Osteocyte (in vitro differentiated cells): ENCODE measurements at regions not wholly inside any gene's neighbourhood (a gene's known extent, or its start where the extent isn't known, plus 50 kb on each side); places are given as distances from the start of the nearest gene placed in this dataset.

ENCODE experiments used
- DNase-seq: peaks from one replicate; pipeline ENCODE4 v3.0.0; 2021; ENCODE audit warnings: mixed read lengths; ENCODE audit not compliant: unreplicated experiment; ENCODE audit errors: extremely low spot score
- H3K27ac Mint-ChIP-seq: one replicate; pipeline ENCODE4 v1.8.0; 2021; ENCODE audit warnings: mild to moderate bottlenecking, mixed read lengths; ENCODE audit not compliant: unreplicated experiment
- H3K27me3 Mint-ChIP-seq: one replicate; pipeline ENCODE4 v1.8.0; 2021; ENCODE audit warnings: mixed read lengths; ENCODE audit not compliant: unreplicated experiment
- H3K36me3 Mint-ChIP-seq: one replicate; pipeline ENCODE4 v1.8.0; 2021; ENCODE audit warnings: mixed read lengths; ENCODE audit not compliant: unreplicated experiment
- H3K4me1 Mint-ChIP-seq: one replicate; pipeline ENCODE4 v1.8.0; 2021; ENCODE audit warnings: mixed read lengths; ENCODE audit not compliant: unreplicated experiment
- H3K4me3 Mint-ChIP-seq: one replicate; pipeline ENCODE4 v1.8.0; 2021; ENCODE audit warnings: mild to moderate bottlenecking, moderate library complexity, mixed read lengths; ENCODE audit not compliant: unreplicated experiment
- H3K9me3 Mint-ChIP-seq: one replicate; pipeline ENCODE4 v1.8.0; 2021; ENCODE audit warnings: mixed read lengths; ENCODE audit not compliant: unreplicated experiment
- TF ChIP-seq, protein P1 (sequence below): fragments of 200-600 bp; sonication (generic); IDR thresholded peaks from 2 replicates; pipeline ENCODE4 v1.5.0; 2021; ENCODE audit warnings: antibody characterized with exemption, mild to moderate bottlenecking, moderate library complexity

DNA sequence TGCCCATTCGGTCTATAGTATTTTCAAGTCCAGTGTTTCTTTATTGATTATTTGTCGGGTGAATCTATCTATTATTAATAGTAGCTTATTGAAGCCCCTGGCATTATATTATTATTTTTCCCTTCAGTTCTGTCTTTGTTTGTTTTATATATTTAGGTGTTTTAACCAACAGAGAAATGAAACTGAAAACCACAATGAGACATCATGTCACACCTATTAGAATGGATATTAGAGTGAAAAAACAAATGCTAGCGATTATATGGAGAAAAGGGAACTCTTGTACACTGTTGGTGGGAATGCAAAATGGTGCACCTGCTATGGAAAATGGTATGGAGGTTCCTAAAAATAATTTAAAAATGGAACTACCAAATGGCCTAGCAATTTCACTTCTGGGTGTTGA, 272.5 kb downstream of the ADAM29 start:
- H3K9me3 Mint-ChIP-seq: peaks cover 5% of the 10 kb centered on the region
- H3K36me3 Mint-ChIP-seq: peaks cover 3% of the 10 kb centered on the region
- H3K4me1 Mint-ChIP-seq: peaks cover 9% of the 10 kb centered on the region
- no peak overlapping the region for H3K4me3 Mint-ChIP-seq
- H3K27ac Mint-ChIP-seq: no peak overlapping the region
- no peaks in the 10 kb centered on the region for H3K27me3 Mint-ChIP-seq
- no peak for DNase-seq
- TF ChIP-seq, protein P1, sequence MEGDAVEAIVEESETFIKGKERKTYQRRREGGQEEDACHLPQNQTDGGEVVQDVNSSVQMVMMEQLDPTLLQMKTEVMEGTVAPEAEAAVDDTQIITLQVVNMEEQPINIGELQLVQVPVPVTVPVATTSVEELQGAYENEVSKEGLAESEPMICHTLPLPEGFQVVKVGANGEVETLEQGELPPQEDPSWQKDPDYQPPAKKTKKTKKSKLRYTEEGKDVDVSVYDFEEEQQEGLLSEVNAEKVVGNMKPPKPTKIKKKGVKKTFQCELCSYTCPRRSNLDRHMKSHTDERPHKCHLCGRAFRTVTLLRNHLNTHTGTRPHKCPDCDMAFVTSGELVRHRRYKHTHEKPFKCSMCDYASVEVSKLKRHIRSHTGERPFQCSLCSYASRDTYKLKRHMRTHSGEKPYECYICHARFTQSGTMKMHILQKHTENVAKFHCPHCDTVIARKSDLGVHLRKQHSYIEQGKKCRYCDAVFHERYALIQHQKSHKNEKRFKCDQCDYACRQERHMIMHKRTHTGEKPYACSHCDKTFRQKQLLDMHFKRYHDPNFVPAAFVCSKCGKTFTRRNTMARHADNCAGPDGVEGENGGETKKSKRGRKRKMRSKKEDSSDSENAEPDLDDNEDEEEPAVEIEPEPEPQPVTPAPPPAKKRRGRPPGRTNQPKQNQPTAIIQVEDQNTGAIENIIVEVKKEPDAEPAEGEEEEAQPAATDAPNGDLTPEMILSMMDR: no peak

- Mint-ChIP-seq H3K27ac (no peak overlapping the region), H3K4me3 (no peak overlapping the region), H3K4me1 (peaks cover 9% of the 10 kb centered on the region), H3K9me3 (peaks cover 6% of the 10 kb centered on the region), H3K27me3 (no peaks in the 10 kb centered on the region), H3K36me3 (no peaks in the 10 kb centered on the region)
- TF ChIP-seq, protein P1: no peak
- DNase-seq: no peak
These were observed 279.9 kb downstream of the ADAM29 start for GRCh38 chr4:175198056-175198455.

DNA sequence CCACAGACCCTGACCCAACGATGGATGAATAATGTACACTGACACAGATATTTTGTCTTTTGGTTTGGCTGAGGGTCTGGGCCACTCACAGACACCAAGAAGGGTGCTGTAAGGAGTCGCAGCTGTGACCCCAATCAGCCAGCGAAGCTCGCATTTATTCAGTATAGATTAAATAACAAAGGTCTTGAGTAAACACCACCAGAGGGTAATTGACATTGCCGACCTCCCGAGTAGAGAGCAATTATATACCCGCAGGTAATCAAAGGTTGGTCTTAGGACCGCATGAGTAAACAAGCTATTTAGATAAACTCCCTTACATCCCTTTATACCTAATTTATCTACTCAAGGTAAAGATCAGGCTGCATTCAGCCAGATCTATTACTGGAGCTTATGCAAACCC, 297.1 kb downstream of the ADAM29 start:
- Mint-ChIP-seq H3K4me3 (no peak overlapping the region), H3K4me1 (no peaks in the 10 kb centered on the region), H3K27ac (no peak overlapping the region), H3K9me3 (peaks cover 31% of the 10 kb centered on the region), H3K36me3 (peaks cover 9% of the 10 kb centered on the region), H3K27me3 (no peaks in the 10 kb centered on the region)
- no peak for DNase-seq
- TF ChIP-seq, protein P1: no peak

- H3K9me3 Mint-ChIP-seq: peaks cover 31% of the 10 kb centered on the region
- no peak for DNase-seq
- TF ChIP-seq, protein P1: no peak
- H3K36me3 Mint-ChIP-seq: peaks cover 9% of the 10 kb centered on the region
- no peak overlapping the region for H3K4me3 Mint-ChIP-seq
- no peak overlapping the region for H3K27ac Mint-ChIP-seq
- no peaks in the 10 kb centered on the region for H3K27me3 Mint-ChIP-seq
- no peaks in the 10 kb centered on the region for H3K4me1 Mint-ChIP-seq
These were observed 297.5 kb downstream of the ADAM29 start for GRCh38 chr4:175215657-175216056.

DNA sequence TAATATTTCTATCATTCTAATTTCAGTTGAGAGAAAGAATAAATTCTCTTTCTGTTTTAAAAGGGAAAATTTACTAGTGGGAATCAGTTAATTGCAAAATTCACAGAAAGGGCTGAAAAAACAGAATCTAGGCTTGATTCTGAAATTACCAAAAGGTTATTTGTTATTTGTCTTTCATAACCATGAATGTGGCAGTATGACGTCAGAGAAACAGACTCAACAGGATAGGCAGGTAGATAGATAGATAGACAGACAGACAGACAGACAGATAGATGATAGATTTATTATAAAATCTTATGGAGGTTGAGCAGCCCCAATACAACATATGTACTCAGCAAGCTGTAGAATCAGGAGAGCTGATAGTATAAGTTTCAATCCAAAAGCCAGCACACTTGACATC, 311.0 kb downstream of the ADAM29 start:
- Mint-ChIP-seq H3K27ac (no peak overlapping the region), H3K36me3 (no peaks in the 10 kb centered on the region), H3K27me3 (no peaks in the 10 kb centered on the region), H3K9me3 (no peaks in the 10 kb centered on the region), H3K4me1 (no peaks in the 10 kb centered on the region), H3K4me3 (no peak overlapping the region)
- TF ChIP-seq, protein P1: no peak
- no peak for DNase-seq
